T-helper 1 cell treated with Interleukin-12 subunit alpha and Interleukin-12 subunit beta and Interleukin-4 antibody, amounts not matched to agents 30 ng/mL and 1 ng/mL, for 36 hours (primary cell): ENCODE measurements at regions not wholly inside any gene's neighbourhood (a gene's known extent, or its start where the extent isn't known, plus 50 kb on each side); places are given as distances from the start of the nearest gene placed in this dataset.

Source experiments
- intact Hi-C: fragments of 100-400 bp; cut with micrococcal nuclease; formaldehyde crosslinking; loops from one replicate; pipeline ENCODE4 v1.15.1; 2024

- intact Hi-C loops = no loop called here
Measured at GRCh38 chr2:239767021-239767905, 257.9 kb downstream of the NDUFA10 start.

- intact Hi-C loops = no loop called here
Measured at GRCh38 chr2:239765911-239766310, 259.2 kb downstream of the NDUFA10 start.

- intact Hi-C loops = no loop called here
Measured at GRCh38 chr2:239765076-239765845, 259.9 kb downstream of the NDUFA10 start.

GRCh38 chr2:239763433-239764097 is 261.6 kb downstream of the NDUFA10 start:
- intact Hi-C loops = no loop called here

GRCh38 chr2:239762655-239763269 is 262.4 kb downstream of the NDUFA10 start:
- intact Hi-C loops = no loop called here

- intact Hi-C loops = no loop called here
Measured at GRCh38 chr2:239762106-239762505, 263.0 kb downstream of the NDUFA10 start.

- intact Hi-C loops = no loop called here
Measured at GRCh38 chr2:239760596-239760995, 264.5 kb downstream of the NDUFA10 start.

GRCh38 chr2:239758279-239758877 is 266.8 kb downstream of the NDUFA10 start:
- intact Hi-C loops = no loop called here

- intact Hi-C loops = loop anchor here (1.0 kb wide), 1 partner anchor 13 kb away; no protein-coding TSS in a partner anchor
Measured at GRCh38 chr2:239756790-239757760, 268.1 kb downstream of the NDUFA10 start.

GRCh38 chr2:239756031-239756789 is 268.9 kb downstream of the NDUFA10 start:
- intact Hi-C loops = no loop called here

GRCh38 chr2:239753401-239753837 is 271.7 kb downstream of the NDUFA10 start:
- intact Hi-C loops = no loop called here

GRCh38 chr2:239752951-239753350 is 272.2 kb downstream of the NDUFA10 start:
- intact Hi-C loops = no loop called here

GRCh38 chr2:239751679-239752355 is 273.3 kb downstream of the NDUFA10 start:
- intact Hi-C loops = no loop called here

- intact Hi-C loops = no loop called here
Measured at GRCh38 chr2:239750929-239751678, 274.0 kb downstream of the NDUFA10 start.

- intact Hi-C loops = no loop called here
Measured at GRCh38 chr2:239750045-239750835, 274.9 kb downstream of the NDUFA10 start.

- intact Hi-C loops = no loop called here
Measured at GRCh38 chr2:239749272-239749873, 275.8 kb downstream of the NDUFA10 start.
